ENCODE measurements at regions not wholly inside any gene's neighbourhood (a gene's known extent, or its start where the extent isn't known, plus 50 kb on each side); places are given as distances from the start of the nearest gene placed in this dataset.

DNA sequence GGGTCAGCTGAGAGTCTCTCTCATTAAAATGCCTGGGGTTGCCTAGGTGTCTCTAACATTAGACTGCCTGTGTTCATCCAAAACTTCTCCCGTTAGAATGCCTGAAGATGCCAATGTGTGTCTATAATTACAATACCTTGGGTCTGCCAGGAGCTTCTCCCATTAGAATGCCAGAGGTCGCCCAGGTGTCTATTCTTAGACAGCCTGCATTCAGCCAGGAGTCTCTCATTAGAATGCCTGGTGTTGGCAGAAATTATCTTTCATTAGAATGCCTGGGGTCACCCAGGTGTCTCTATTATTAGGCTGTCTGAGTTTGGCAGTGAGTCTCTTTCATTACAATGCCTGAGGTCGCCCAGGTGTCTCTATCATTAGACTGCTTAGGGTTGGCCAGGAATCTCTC lies 1560.2 kb downstream of the UQCRFS1 start:
- TF ChIP-seq CTCF (IDR thresholded peaks at IDR 0.05) (no peak), POLR2A (IDR thresholded peaks at IDR 0.05) (no peak), EP300 (IDR thresholded peaks at IDR 0.05) (no peak)
